Ishikawa (cell line): ENCODE measurements at regions not wholly inside any gene's neighbourhood (a gene's known extent, or its start where the extent isn't known, plus 50 kb on each side); places are given as distances from the start of the nearest gene placed in this dataset.

ENCODE experiments used
- RAD21 ChIP-seq: IDR thresholded peaks from 2 replicates; pipeline ENCODE4 v1.6.1; 2012; ENCODE audit warnings: low read depth
- TAF1 ChIP-seq: IDR thresholded peaks from 2 replicates; pipeline ENCODE4 v1.6.1; 2012; ENCODE audit warnings: low read depth, mild to moderate bottlenecking
- USF1 ChIP-seq: IDR thresholded peaks from 2 replicates; pipeline ENCODE4 v1.6.1; 2012
- TF ChIP-seq, protein P1 (sequence below): IDR thresholded peaks from 2 replicates; pipeline ENCODE4 v1.6.1; 2012

DNA sequence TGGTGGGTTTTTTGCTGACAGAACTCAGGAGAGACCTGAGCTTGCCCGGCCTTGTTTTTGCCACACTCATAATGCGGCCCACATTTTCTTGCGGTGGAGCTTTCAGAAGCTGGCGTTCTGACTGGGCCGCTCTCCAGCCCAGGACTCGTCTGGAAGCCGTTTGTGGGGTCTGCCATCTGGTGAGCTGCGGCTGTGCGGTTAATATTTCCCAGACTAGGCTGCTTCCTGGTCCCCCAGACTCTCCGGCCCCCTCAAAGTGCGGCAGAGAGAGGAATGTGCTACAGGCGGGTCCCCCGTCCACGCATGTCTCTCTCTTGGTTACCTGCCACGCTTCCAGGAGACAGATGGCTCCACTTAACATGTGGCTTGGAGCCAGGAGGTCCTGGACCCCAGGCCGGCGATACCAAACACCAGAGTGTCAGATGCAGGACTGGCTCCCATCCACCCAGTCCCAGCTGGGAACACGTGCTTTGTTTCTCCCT, 128.9 kb upstream of the PMEPA1 start:
- TF ChIP-seq TAF1 (no peak), USF1 (no peak), RAD21 (no peak)
- TF ChIP-seq, protein P1, sequence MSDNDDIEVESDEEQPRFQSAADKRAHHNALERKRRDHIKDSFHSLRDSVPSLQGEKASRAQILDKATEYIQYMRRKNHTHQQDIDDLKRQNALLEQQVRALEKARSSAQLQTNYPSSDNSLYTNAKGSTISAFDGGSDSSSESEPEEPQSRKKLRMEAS, result no peak
